ENCODE measurements at regions not wholly inside any gene's neighbourhood (a gene's known extent, or its start where the extent isn't known, plus 50 kb on each side); places are given as distances from the start of the nearest gene placed in this dataset.

DNA sequence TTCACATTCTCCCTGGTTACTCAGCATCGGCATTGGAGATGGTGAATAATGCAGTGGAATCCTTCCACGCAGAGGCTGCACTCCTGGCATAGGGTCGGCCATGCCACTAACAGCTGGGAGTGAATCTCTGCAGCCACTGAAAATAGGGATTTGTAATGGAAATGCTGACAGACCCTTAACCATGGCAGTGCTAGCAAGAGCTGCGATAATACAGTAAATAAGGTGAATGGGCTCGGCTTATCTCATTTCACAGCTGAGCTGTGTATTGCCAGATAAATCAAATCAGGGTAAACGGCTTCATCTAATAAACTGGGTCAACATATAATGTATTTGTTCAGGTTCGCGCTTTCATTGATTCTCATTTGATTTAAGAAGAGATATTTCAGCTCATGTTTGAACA is 156.8 kb downstream of the SLC35B3 start:
- TF ChIP-seq, protein P1, sequence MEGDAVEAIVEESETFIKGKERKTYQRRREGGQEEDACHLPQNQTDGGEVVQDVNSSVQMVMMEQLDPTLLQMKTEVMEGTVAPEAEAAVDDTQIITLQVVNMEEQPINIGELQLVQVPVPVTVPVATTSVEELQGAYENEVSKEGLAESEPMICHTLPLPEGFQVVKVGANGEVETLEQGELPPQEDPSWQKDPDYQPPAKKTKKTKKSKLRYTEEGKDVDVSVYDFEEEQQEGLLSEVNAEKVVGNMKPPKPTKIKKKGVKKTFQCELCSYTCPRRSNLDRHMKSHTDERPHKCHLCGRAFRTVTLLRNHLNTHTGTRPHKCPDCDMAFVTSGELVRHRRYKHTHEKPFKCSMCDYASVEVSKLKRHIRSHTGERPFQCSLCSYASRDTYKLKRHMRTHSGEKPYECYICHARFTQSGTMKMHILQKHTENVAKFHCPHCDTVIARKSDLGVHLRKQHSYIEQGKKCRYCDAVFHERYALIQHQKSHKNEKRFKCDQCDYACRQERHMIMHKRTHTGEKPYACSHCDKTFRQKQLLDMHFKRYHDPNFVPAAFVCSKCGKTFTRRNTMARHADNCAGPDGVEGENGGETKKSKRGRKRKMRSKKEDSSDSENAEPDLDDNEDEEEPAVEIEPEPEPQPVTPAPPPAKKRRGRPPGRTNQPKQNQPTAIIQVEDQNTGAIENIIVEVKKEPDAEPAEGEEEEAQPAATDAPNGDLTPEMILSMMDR (conservative IDR thresholded peaks at IDR 0.05; ENCODE audit: low read depth, low read length) = no peak
- DNase-seq (ENCODE audit: low read depth) = no peak
- no peak overlapping the region for H3K4me3 ChIP-seq (ENCODE audit: low read depth, low read length)

DNA sequence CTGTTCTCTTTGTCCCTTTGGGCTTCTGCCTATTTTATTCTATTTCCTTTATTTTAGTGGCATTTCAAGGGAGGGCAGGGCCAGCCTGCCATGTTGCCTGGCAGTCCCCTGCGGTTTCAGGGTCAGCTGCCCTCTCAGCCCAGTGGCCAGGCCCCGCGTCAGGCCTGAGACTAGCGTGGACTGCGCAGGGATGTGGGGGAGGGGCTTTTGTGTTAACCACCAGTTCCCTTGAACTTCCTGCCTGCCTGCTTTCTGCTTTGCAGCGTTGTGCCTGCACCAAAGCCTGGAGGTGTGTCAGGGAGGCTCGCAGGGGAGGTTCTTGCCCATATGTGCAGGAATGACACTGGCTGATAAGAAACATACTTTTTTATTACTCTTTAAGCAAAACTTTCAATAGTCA is 157.6 kb downstream of the SLC35B3 start:
- no peak overlapping the region for H3K4me3 ChIP-seq (ENCODE audit: low read depth, low read length)
- TF ChIP-seq, protein P1 (conservative IDR thresholded peaks at IDR 0.05; ENCODE audit: low read depth, low read length) = no peak
- DNase-seq (ENCODE audit: low read depth) = no peak

DNA sequence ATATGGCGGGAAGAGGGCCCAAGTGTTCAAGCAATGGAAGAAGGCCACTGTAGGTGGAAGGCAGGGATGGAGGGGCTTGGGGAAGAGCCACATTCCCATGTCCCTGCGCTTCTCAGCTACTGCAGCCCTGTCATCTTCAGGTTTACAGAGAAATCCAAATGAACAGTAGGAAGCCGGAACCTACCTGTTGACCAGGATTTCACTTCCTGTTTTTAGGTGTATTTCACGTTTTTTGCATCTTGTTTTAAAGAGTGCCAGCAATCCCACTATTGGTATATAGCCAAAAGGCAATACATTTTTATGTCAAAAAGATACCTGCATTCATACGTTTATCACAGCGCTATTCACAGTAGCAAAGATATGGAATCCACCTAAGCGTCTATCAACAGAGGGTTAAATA is 159.2 kb downstream of the SLC35B3 start:
- DNase-seq (ENCODE audit: low read depth) = no peak
- no peak overlapping the region for H3K4me3 ChIP-seq (ENCODE audit: low read depth, low read length)
- TF ChIP-seq, protein P1 (conservative IDR thresholded peaks at IDR 0.05; ENCODE audit: low read depth, low read length) = no peak

DNA sequence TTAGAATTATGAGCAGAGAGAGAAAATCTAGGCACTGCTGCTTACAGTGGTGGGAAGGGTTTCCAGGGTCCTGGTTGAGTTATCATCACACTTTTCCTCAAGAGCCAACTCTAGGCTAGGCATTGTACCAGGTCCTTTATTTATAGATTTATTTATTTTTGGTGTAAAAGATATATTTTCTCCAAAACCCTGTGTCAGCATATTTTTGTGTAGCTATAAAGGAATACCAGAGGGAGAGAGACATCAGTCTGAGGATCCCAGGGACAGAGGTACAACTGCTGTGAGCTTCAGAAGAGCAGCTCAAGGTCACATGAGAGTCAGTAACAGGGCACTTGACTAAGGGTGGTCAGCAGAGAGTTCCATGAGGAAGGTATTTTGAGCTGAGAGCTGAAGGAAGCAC is 159.7 kb downstream of the SLC35B3 start:
- no peak overlapping the region for H3K4me3 ChIP-seq (ENCODE audit: low read depth, low read length)
- TF ChIP-seq, protein P1 (conservative IDR thresholded peaks at IDR 0.05; ENCODE audit: low read depth, low read length) = no peak
- DNase-seq (ENCODE audit: low read depth) = no peak

DNA sequence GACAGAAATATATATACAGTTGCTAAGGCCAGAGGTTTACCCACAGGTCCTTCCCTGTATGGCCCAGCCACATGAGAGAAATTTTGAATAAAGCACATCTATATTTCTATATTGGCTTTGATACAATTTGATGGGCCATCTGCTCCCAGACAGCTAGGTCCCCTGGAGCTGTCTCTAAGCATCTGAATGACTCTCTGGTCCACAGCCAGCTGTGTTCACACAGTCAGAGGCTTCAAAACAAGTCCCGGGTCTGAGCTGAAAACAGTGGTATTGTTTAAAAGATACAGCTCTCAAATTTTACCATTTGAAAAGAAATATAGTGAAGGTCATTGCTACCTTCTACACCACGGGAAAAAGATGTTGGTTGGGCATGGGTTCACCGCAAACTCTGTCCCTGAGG is 161.1 kb downstream of the SLC35B3 start:
- TF ChIP-seq, protein P1 (conservative IDR thresholded peaks at IDR 0.05; ENCODE audit: low read depth, low read length) = no peak
- no peak overlapping the region for H3K4me3 ChIP-seq (ENCODE audit: low read depth, low read length)
- DNase-seq (ENCODE audit: low read depth) = no peak

DNA sequence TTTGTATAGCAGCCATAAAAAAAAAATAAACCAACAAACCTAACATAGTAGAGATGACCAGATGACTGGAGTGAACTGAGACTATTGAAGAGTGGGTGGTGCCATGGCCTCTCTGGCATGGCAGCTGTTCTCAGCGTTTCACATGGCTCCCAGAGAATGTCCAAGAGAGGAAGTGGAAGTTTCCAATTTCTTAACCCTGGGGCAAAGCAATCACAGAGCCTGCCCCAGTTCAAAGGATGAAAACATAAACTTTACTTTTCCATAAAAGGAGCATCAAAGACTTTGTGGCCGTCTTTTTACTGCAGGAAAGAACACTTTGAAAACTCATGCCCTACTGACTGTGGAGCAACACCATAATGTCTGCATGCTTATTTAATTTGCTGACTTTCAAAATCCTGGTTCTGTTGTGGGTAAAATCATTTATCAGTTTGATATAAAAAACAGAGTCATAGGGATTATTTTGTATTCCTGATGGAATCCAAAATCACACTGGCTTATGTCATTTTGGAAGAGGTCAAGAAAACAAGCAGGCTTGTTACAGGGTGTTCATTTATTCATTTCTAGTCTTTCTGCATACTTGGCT is 165.4 kb downstream of the SLC35B3 start:
- DNase-seq (ENCODE audit: low read depth) = no peak
- H3K4me3 ChIP-seq (ENCODE audit: low read depth, low read length) = no peak overlapping the region
- TF ChIP-seq, protein P1 (conservative IDR thresholded peaks at IDR 0.05; ENCODE audit: low read depth, low read length) = no peak

DNA sequence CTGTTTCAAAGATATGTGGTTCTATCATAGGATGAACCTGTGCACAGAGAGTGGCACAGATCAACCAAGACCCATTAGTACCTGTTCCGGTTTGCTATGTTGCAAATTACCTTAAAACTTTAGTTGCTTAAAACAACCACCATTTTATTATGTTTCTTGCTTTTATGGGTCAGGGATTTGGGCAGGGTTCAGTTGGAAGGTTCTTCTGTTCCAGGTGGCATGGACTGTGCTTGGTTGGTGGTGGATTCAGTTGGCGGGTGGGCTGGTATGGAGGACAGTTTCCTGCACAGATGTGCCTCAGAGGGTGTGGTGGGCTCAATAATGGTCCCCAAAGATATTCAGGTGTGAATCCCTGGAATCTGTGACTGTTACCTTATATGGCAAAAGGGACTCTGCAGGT is 166.3 kb downstream of the SLC35B3 start:
- no peak overlapping the region for H3K4me3 ChIP-seq (ENCODE audit: low read depth, low read length)
- DNase-seq (ENCODE audit: low read depth) = no peak
- TF ChIP-seq, protein P1 (conservative IDR thresholded peaks at IDR 0.05; ENCODE audit: low read depth, low read length) = no peak
